GM23338 (cell line): ENCODE measurements at regions not wholly inside any gene's neighbourhood (a gene's known extent, or its start where the extent isn't known, plus 50 kb on each side); places are given as distances from the start of the nearest gene placed in this dataset.

Experiments
- ATAC-seq: fragments of 200-7000 bp; cut with Tn5 transposase; 3 replicates; pipeline ENCODE4 v1.9.1; 2020
- DNase-seq: peaks from one replicate; pipeline ENCODE4 v3.0.0-alpha.2; 2015; ENCODE audit warnings: low spot score
- H2AFZ ChIP-seq: fragments of 200-600 bp; sonication (generic); 2 replicates; pipeline ENCODE4 v1.8.0; 2016; ENCODE audit warnings: antibody characterized with exemption, mild to moderate bottlenecking, moderate library complexity
- H3F3A ChIP-seq: fragments of 200-600 bp; sonication (generic); replicated peaks from 2 replicates; pipeline ENCODE4 v1.8.0; 2017; ENCODE audit warnings: antibody characterized with exemption, mixed run types, low read depth
- H3K27ac ChIP-seq: fragments of 200-600 bp; sonication (generic); 2 replicates; pipeline ENCODE4 v1.6.1; 2016; ENCODE audit warnings: low read depth
- H3K27me3 ChIP-seq: fragments of 200-600 bp; sonication (generic); 2 replicates; pipeline ENCODE4 v1.8.0; 2016; ENCODE audit warnings: mild to moderate bottlenecking, mixed run types, moderate library complexity; ENCODE audit not compliant: insufficient read depth
- H3K36me3 ChIP-seq: fragments of 200-600 bp; sonication (generic); 2 replicates; pipeline ENCODE4 v1.8.0; 2016; ENCODE audit warnings: mild to moderate bottlenecking; ENCODE audit not compliant: insufficient read depth
- H3K4me1 ChIP-seq: fragments of 200-600 bp; sonication (generic); 2 replicates; pipeline ENCODE4 v1.8.0; 2016; ENCODE audit warnings: mild to moderate bottlenecking, moderate library complexity; ENCODE audit not compliant: insufficient read depth
- H3K4me2 ChIP-seq: fragments of 200-600 bp; sonication (generic); 2 replicates; pipeline ENCODE4 v1.7.1; 2017; ENCODE audit warnings: mixed run types
- H3K4me3 ChIP-seq: fragments of 200-600 bp; sonication (generic); 2 replicates; pipeline ENCODE4 v1.6.1; 2016; ENCODE audit warnings: mixed run types
- H3K79me2 ChIP-seq: fragments of 200-600 bp; sonication (generic); replicated peaks from 2 replicates; pipeline ENCODE4 v1.8.0; 2017; ENCODE audit warnings: mild to moderate bottlenecking; ENCODE audit not compliant: insufficient read depth
- H3K9me2 ChIP-seq: fragments of 200-600 bp; sonication (generic); 2 replicates; pipeline ENCODE4 v1.8.0; 2017; ENCODE audit not compliant: insufficient read depth
- H4K20me1 ChIP-seq: fragments of 200-600 bp; sonication (generic); replicated peaks from 2 replicates; pipeline ENCODE4 v1.8.0; 2017; ENCODE audit warnings: mild to moderate bottlenecking; ENCODE audit not compliant: insufficient read depth
- H3K27ac Mint-ChIP-seq: 2 replicates; pipeline ENCODE4 v1.8.0; 2020; ENCODE audit warnings: inconsistent platforms, mild to moderate bottlenecking, moderate library complexity, mixed read lengths
- H3K27me3 Mint-ChIP-seq: 3 replicates; pipeline ENCODE4 v1.8.0; 2022; ENCODE audit warnings: low read depth, mild to moderate bottlenecking, moderate library complexity, mixed read lengths, inconsistent platforms; ENCODE audit not compliant: insufficient read depth, poor library complexity
- H3K36me3 Mint-ChIP-seq: 3 replicates; pipeline ENCODE4 v1.8.0; 2021; ENCODE audit warnings: low read depth, mild to moderate bottlenecking, inconsistent platforms, moderate library complexity, mixed read lengths
- H3K4me1 Mint-ChIP-seq: 3 replicates; pipeline ENCODE4 v1.8.0; 2020; ENCODE audit warnings: mild to moderate bottlenecking, inconsistent platforms, mixed read lengths
- H3K4me3 Mint-ChIP-seq: 3 replicates; pipeline ENCODE4 v1.8.0; 2021; ENCODE audit warnings: moderate library complexity, mild to moderate bottlenecking, inconsistent platforms, mixed read lengths
- H3K9me3 Mint-ChIP-seq: 3 replicates; pipeline ENCODE4 v1.8.0; 2020; ENCODE audit warnings: moderate library complexity, mild to moderate bottlenecking, inconsistent platforms, mixed read lengths
- CREB1 ChIP-seq: fragments of 250-450 bp; sonication (Bioruptor Pico); IDR thresholded peaks from 2 replicates; pipeline ENCODE4 v1.5.0; 2020; ENCODE audit warnings: low read depth, mild to moderate bottlenecking, moderate library complexity
- EZH2 ChIP-seq: fragments of 200-600 bp; sonication (generic); IDR thresholded peaks from one replicate; pipeline ENCODE4 v1.8.0; 2017; ENCODE audit warnings: antibody characterized with exemption, mild to moderate bottlenecking, low read depth; ENCODE audit not compliant: unreplicated experiment
- EZH2phosphoT487 ChIP-seq: fragments of 200-600 bp; sonication (generic); IDR thresholded peaks from one replicate; pipeline ENCODE4 v1.8.1; 2018; ENCODE audit warnings: antibody characterized with exemption; ENCODE audit not compliant: unreplicated experiment
- NANOG ChIP-seq: IDR thresholded peaks from 2 replicates; pipeline ENCODE4 v1.6.1; 2016; ENCODE audit warnings: antibody characterized with exemption, borderline replicate concordance
- STAT1 ChIP-seq: IDR thresholded peaks from one replicate; pipeline ENCODE4 v1.6.1; 2016; ENCODE audit warnings: antibody characterized with exemption; ENCODE audit not compliant: unreplicated experiment
- ZNF114 ChIP-seq: fragments of 250-450 bp; sonication (Bioruptor Pico); IDR thresholded peaks from 2 replicates; pipeline ENCODE4 v1.5.0; 2020; ENCODE audit warnings: mild to moderate bottlenecking, moderate library complexity
- TF ChIP-seq, protein P1 (sequence below), 2 experiments: fragments of 200-600 bp in 1 of 2; sonication (generic) in 1 of 2; conservative IDR thresholded peaks; 2 replicates each; pipeline versions ENCODE4 v1.5.1 to v1.6.1; 2016 to 2017; ENCODE audit warnings: antibody characterized with exemption in 2 of 2, low read depth in 2 of 2, mild to moderate bottlenecking in 2 of 2, moderate library complexity in 1 of 2
- TF ChIP-seq, protein P2 (sequence below): IDR thresholded peaks from 2 replicates; pipeline ENCODE4 v1.6.1; 2016; ENCODE audit warnings: antibody characterized with exemption
- TF ChIP-seq, protein P3 (sequence below): fragments of 250-450 bp; sonication (Bioruptor Pico); IDR thresholded peaks from 2 replicates; pipeline ENCODE4 v1.5.0; 2020; ENCODE audit warnings: mild to moderate bottlenecking, moderate library complexity

DNA sequence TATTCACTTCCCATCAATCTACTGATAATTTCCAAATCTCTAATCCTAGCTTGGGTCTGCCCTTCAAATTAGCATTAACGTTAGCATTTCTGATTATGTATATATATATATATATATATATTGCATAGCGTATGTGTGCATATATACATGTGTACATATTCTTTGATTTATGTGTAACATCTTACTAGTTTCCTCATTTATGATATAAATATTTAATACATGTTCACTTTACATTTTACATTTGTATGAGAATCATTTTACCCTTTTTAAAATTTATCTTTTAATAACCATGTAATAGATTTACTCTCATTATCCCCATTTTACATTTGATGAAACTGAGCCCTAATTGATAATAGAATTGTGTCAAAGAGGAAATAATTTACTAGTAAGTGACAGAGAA is 164.7 kb downstream of the ZNF648 start:
- H4K20me1 ChIP-seq = no peaks in the 10 kb centered on the region
- Mint-ChIP-seq H3K9me3 (peaks cover 6% of the 10 kb centered on the region; the same call in 1 of the 3 replicates), H3K36me3 (no peaks in the 10 kb centered on the region), H3K27me3 (peaks cover 4% of the 10 kb centered on the region), H3K4me3 (no peak overlapping the region), H3K27ac (no peak overlapping the region), H3K4me1 (no peaks in the 10 kb centered on the region)
- TF ChIP-seq ZNF114 (CRISPR knock-in tag) (no peak), EZH2 (no peak), NANOG (no peak), CREB1 (no peak), STAT1 (no peak)
- TF ChIP-seq, protein P1, sequence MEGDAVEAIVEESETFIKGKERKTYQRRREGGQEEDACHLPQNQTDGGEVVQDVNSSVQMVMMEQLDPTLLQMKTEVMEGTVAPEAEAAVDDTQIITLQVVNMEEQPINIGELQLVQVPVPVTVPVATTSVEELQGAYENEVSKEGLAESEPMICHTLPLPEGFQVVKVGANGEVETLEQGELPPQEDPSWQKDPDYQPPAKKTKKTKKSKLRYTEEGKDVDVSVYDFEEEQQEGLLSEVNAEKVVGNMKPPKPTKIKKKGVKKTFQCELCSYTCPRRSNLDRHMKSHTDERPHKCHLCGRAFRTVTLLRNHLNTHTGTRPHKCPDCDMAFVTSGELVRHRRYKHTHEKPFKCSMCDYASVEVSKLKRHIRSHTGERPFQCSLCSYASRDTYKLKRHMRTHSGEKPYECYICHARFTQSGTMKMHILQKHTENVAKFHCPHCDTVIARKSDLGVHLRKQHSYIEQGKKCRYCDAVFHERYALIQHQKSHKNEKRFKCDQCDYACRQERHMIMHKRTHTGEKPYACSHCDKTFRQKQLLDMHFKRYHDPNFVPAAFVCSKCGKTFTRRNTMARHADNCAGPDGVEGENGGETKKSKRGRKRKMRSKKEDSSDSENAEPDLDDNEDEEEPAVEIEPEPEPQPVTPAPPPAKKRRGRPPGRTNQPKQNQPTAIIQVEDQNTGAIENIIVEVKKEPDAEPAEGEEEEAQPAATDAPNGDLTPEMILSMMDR (conservative IDR thresholded peaks at IDR 0.05; ENCODE audit: low read depth in 2 of 2) = no peak
- TF ChIP-seq, protein P2, sequence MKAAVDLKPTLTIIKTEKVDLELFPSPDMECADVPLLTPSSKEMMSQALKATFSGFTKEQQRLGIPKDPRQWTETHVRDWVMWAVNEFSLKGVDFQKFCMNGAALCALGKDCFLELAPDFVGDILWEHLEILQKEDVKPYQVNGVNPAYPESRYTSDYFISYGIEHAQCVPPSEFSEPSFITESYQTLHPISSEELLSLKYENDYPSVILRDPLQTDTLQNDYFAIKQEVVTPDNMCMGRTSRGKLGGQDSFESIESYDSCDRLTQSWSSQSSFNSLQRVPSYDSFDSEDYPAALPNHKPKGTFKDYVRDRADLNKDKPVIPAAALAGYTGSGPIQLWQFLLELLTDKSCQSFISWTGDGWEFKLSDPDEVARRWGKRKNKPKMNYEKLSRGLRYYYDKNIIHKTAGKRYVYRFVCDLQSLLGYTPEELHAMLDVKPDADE = no peak
- no peaks in the 10 kb centered on the region for H3K79me2 ChIP-seq
- no peaks in the 10 kb centered on the region for H3K9me2 ChIP-seq
- H3K4me3 ChIP-seq = no peak overlapping the region
- H3F3A ChIP-seq = no peaks in the 10 kb centered on the region
- no peak overlapping the region for H3K27ac ChIP-seq
- H3K36me3 ChIP-seq = no peaks in the 10 kb centered on the region
- H3K4me1 ChIP-seq = no peaks in the 10 kb centered on the region
- H3K4me2 ChIP-seq = no peak overlapping the region
- no peak overlapping the region for H2AFZ ChIP-seq
- H3K27me3 ChIP-seq = no peaks in the 10 kb centered on the region
- DNase-seq (no peak), ATAC-seq (no peak)

DNA sequence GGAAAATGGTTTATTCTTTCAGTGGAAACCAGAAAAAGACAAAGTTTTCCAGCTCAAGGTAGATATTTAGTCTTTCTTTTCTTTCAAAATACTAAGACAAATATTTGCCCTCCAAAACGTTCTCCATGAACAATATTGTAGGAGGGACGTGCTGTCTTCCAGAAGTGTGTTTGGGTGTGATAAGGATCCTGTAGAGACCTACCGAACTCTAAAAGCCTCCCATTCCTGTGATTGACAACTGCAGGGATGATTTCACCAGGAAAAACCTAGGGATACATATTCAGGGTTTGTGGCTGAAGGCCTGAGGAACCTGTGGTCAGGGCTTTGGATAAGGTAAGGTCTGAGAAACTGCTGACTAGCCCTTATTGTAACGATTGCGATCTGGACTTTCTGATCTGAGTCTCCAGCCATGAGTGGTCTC is 167.1 kb downstream of the ZNF648 start:
- H3K36me3 ChIP-seq = no peaks in the 10 kb centered on the region
- no peaks in the 10 kb centered on the region for H3K36me3 Mint-ChIP-seq
- ATAC-seq (no peak), DNase-seq (no peak)
- no peaks in the 10 kb centered on the region for H3K4me1 Mint-ChIP-seq
- no peak overlapping the region for H3K4me3 ChIP-seq
- peaks cover 8% of the 10 kb centered on the region; the same call in 2 of the 3 replicates for H3K9me3 Mint-ChIP-seq
- no peak overlapping the region for H3K27ac ChIP-seq
- no peaks in the 10 kb centered on the region for H4K20me1 ChIP-seq
- no peak overlapping the region for H2AFZ ChIP-seq
- no peaks in the 10 kb centered on the region for H3K4me1 ChIP-seq
- no peaks in the 10 kb centered on the region for H3K9me2 ChIP-seq
- H3K4me3 Mint-ChIP-seq = no peak overlapping the region
- H3K27me3 ChIP-seq = no peaks in the 10 kb centered on the region
- no peaks in the 10 kb centered on the region for H3F3A ChIP-seq
- H3K79me2 ChIP-seq = no peaks in the 10 kb centered on the region
- no peak overlapping the region for H3K4me2 ChIP-seq
- H3K27ac Mint-ChIP-seq = no peak overlapping the region
- H3K27me3 Mint-ChIP-seq = peaks cover 4% of the 10 kb centered on the region
- TF ChIP-seq, protein P3, sequence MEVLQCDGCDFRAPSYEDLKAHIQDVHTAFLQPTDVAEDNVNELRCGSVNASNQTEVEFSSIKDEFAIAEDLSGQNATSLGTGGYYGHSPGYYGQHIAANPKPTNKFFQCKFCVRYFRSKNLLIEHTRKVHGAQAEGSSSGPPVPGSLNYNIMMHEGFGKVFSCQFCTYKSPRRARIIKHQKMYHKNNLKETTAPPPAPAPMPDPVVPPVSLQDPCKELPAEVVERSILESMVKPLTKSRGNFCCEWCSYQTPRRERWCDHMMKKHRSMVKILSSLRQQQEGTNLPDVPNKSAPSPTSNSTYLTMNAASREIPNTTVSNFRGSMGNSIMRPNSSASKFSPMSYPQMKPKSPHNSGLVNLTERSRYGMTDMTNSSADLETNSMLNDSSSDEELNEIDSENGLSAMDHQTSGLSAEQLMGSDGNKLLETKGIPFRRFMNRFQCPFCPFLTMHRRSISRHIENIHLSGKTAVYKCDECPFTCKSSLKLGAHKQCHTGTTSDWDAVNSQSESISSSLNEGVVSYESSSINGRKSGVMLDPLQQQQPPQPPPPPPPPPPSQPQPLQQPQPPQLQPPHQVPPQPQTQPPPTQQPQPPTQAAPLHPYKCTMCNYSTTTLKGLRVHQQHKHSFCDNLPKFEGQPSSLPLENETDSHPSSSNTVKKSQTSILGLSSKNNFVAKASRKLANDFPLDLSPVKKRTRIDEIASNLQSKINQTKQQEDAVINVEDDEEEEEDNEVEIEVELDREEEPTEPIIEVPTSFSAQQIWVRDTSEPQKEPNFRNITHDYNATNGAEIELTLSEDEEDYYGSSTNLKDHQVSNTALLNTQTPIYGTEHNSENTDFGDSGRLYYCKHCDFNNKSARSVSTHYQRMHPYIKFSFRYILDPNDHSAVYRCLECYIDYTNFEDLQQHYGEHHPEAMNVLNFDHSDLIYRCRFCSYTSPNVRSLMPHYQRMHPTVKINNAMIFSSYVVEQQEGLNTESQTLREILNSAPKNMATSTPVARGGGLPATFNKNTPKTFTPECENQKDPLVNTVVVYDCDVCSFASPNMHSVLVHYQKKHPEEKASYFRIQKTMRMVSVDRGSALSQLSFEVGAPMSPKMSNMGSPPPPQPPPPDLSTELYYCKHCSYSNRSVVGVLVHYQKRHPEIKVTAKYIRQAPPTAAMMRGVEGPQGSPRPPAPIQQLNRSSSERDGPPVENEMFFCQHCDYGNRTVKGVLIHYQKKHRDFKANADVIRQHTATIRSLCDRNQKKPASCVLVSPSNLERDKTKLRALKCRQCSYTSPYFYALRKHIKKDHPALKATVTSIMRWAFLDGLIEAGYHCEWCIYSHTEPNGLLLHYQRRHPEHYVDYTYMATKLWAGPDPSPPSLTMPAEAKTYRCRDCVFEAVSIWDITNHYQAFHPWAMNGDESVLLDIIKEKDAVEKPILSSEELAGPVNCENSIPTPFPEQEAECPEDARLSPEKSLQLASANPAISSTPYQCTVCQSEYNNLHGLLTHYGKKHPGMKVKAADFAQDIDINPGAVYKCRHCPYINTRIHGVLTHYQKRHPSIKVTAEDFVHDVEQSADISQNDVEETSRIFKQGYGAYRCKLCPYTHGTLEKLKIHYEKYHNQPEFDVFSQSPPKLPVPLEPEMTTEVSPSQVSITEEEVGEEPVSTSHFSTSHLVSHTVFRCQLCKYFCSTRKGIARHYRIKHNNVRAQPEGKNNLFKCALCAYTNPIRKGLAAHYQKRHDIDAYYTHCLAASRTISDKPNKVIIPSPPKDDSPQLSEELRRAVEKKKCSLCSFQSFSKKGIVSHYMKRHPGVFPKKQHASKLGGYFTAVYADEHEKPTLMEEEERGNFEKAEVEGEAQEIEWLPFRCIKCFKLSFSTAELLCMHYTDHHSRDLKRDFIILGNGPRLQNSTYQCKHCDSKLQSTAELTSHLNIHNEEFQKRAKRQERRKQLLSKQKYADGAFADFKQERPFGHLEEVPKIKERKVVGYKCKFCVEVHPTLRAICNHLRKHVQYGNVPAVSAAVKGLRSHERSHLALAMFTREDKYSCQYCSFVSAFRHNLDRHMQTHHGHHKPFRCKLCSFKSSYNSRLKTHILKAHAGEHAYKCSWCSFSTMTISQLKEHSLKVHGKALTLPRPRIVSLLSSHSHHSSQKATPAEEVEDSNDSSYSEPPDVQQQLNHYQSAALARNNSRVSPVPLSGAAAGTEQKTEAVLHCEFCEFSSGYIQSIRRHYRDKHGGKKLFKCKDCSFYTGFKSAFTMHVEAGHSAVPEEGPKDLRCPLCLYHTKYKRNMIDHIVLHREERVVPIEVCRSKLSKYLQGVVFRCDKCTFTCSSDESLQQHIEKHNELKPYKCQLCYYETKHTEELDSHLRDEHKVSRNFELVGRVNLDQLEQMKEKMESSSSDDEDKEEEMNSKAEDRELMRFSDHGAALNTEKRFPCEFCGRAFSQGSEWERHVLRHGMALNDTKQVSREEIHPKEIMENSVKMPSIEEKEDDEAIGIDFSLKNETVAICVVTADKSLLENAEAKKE (CRISPR knock-in tag) = no peak
- TF ChIP-seq STAT1 = no peak
- no peak for TF ChIP-seq EZH2phosphoT487
- TF ChIP-seq, protein P2 = no peak
- TF ChIP-seq, protein P1 (conservative IDR thresholded peaks at IDR 0.05; ENCODE audit: low read depth in 2 of 2) = no peak
- TF ChIP-seq CREB1 = no peak
